PFSK-1 (cell line): ENCODE measurements at regions not wholly inside any gene's neighbourhood (a gene's known extent, or its start where the extent isn't known, plus 50 kb on each side); places are given as distances from the start of the nearest gene placed in this dataset.

Experiments
- FOXP2 ChIP-seq: optimal IDR thresholded peaks from 2 replicates; pipeline ENCODE3; 2011; ENCODE audit warnings: borderline replicate concordance, control low read depth, inconsistent platforms; ENCODE audit not compliant: insufficient read depth; ENCODE audit errors: extremely low read length, extremely low read depth
- POLR2AphosphoS5 ChIP-seq: IDR thresholded peaks from 2 replicates; pipeline ENCODE4 v1.6.1; 2012; ENCODE audit warnings: low read depth, mild to moderate bottlenecking, control low read depth, low read length, moderate library complexity
- SIN3A ChIP-seq: IDR thresholded peaks from 2 replicates; pipeline ENCODE4 v1.6.1; 2012; ENCODE audit warnings: mild to moderate bottlenecking, low read length, moderate library complexity, borderline replicate concordance; ENCODE audit not compliant: insufficient read depth
- TAF1 ChIP-seq: IDR thresholded peaks from 2 replicates; pipeline ENCODE4 v1.6.1; 2012; ENCODE audit warnings: low read length, control low read depth, borderline replicate concordance; ENCODE audit not compliant: insufficient read depth
- TF ChIP-seq, protein P1 (sequence below), 2 experiments: IDR thresholded peaks; 2 replicates each; pipeline versions ENCODE4 v1.6.1 to v1.8.0; 2011 to 2012; ENCODE audit warnings: low read depth in 2 of 2, low read length in 2 of 2, control low read depth in 1 of 2, inconsistent platforms in 1 of 2, mild to moderate bottlenecking in 1 of 2, moderate library complexity in 1 of 2; ENCODE audit not compliant: insufficient read depth in 1 of 2

DNA sequence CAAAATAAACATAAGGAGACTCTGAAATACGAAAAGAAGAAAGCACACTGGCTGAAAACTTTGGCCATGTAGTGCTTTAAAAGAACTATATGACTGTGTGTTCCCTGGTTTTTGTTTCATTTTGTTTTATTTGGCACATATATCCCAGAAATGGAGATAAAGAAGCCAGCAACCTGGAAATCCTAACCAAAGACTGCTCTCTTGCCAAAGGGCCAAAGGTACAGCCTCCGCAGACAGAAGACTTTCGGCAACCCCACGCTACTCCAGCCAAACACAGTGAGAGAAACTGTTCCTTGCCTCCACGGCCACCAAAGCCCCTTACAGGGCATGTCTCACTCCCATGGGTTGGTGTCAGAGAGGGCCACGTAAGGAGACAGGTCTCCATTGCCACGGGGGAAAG is 381.2 kb upstream of the NETO1 start:
- TF ChIP-seq POLR2AphosphoS5 (no peak), TAF1 (no peak), FOXP2 (no peak), SIN3A (no peak)
- TF ChIP-seq, protein P1, sequence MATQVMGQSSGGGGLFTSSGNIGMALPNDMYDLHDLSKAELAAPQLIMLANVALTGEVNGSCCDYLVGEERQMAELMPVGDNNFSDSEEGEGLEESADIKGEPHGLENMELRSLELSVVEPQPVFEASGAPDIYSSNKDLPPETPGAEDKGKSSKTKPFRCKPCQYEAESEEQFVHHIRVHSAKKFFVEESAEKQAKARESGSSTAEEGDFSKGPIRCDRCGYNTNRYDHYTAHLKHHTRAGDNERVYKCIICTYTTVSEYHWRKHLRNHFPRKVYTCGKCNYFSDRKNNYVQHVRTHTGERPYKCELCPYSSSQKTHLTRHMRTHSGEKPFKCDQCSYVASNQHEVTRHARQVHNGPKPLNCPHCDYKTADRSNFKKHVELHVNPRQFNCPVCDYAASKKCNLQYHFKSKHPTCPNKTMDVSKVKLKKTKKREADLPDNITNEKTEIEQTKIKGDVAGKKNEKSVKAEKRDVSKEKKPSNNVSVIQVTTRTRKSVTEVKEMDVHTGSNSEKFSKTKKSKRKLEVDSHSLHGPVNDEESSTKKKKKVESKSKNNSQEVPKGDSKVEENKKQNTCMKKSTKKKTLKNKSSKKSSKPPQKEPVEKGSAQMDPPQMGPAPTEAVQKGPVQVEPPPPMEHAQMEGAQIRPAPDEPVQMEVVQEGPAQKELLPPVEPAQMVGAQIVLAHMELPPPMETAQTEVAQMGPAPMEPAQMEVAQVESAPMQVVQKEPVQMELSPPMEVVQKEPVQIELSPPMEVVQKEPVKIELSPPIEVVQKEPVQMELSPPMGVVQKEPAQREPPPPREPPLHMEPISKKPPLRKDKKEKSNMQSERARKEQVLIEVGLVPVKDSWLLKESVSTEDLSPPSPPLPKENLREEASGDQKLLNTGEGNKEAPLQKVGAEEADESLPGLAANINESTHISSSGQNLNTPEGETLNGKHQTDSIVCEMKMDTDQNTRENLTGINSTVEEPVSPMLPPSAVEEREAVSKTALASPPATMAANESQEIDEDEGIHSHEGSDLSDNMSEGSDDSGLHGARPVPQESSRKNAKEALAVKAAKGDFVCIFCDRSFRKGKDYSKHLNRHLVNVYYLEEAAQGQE (IDR thresholded peaks at IDR 0.05; ENCODE audit: insufficient read depth in 1 of 2, low read depth in 2 of 2, low read length in 2 of 2): no peak

DNA sequence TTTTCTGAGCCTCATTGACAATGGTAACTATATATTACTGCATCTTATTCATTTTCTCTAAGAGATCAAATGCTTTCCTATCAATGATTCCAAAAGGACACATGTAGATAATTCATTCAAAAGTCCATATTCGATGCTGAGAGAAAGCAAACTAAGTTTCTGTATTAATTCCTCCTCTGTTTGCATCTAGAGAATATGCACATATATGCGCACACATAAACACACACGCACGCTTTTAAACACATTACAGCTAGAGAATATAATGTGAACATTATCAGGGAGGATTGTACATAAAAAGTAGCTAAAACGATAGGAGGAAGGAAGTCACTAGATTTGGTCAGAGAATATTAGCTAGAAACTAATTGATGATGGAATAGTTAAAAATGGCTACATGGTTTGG is 379.0 kb upstream of the NETO1 start:
- TF ChIP-seq FOXP2 (no peak), TAF1 (no peak), SIN3A (no peak), POLR2AphosphoS5 (no peak)
- TF ChIP-seq, protein P1 (IDR thresholded peaks at IDR 0.05; ENCODE audit: insufficient read depth in 1 of 2, low read depth in 2 of 2, low read length in 2 of 2): no peak

DNA sequence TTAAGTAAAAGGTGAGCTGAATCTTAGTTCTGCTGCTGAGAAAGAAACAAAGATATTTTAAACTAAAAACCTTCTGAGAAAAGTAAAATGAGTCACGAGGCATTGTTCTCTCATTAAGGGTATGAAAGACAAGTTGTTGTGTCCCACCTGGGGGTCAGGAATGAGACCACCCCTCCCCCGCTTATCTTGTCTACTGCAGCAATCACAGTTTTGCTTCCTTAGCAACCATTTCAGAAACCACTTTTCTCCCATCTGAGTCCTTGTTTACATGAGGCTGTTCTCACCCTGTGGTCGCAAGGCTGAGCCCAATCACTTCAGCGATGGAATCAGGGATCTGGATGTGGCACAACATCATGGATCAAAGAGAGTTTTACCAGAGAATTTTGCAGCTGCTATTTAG is 377.6 kb upstream of the NETO1 start:
- no peak for TF ChIP-seq SIN3A
- TF ChIP-seq TAF1: no peak
- TF ChIP-seq, protein P1 (IDR thresholded peaks at IDR 0.05; ENCODE audit: insufficient read depth in 1 of 2, low read depth in 2 of 2, low read length in 2 of 2): no peak
- TF ChIP-seq POLR2AphosphoS5: no peak
- TF ChIP-seq FOXP2: no peak

DNA sequence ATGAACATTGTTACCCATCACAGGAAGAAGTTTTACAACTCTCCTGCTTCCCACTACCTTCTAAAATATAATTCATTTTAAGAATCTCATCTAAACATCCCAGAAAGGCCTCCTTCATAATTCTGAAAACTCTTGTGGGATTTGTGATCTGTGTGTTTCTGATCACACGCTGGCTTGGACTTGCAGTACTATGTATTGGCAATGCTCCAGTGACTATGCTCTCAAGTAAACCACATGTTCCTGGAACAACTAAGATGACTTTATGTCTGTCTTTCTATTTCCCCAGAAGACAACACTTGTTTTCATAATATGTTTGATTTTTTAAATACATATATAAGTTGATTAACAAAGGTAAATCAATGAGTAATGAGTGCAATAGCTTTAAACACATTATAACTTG is 376.6 kb upstream of the NETO1 start:
- TF ChIP-seq POLR2AphosphoS5: no peak

DNA sequence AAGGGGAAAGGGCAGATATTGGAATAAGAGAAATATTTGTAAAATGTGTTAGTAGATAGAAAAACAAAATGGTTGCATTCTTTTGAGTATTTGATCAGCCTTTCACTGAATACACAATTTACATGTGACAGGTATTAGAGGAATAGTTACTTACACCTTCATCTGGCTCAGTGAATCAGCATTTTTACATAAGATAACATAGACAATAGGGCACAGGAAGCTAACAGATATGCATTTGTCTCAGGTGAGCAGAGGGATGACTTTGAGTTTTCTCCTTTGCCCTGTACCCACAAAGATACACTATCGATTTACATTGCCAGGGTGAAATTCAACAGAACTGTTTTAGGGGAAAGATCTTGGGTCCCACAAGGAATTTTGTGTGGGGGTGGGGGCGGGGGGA is 373.1 kb upstream of the NETO1 start:
- TF ChIP-seq SIN3A (no peak), POLR2AphosphoS5 (no peak), TAF1 (no peak)

DNA sequence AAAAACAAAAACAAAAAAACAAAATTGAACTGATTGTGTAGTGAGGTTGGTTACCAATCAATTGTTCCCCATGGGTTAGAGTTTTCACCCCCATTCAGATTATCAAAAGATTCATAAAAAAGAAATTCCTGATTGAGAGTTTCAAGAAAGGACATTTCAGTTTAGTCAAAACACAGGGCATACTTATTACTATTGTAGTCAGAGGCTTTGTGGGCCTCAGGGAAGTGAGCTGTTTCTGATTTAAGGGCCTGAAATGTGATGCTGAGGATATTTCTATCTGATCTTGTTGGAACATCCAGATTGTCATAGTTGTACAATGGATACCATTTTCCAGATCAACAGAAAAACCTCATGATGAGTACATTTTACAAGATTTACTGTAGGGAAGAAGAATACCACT is 368.1 kb upstream of the NETO1 start:
- TF ChIP-seq FOXP2: no peak
- TF ChIP-seq POLR2AphosphoS5: no peak
- no peak for TF ChIP-seq SIN3A
- TF ChIP-seq, protein P1 (IDR thresholded peaks at IDR 0.05; ENCODE audit: insufficient read depth in 1 of 2, low read depth in 2 of 2, low read length in 2 of 2): no peak
- no peak for TF ChIP-seq TAF1
